Aorta (tissue), 5 donors: ENCODE measurements at regions not wholly inside any gene's neighbourhood (a gene's known extent, or its start where the extent isn't known, plus 50 kb on each side); places are given as distances from the start of the nearest gene placed in this dataset.

Experiments
- ATAC-seq: fragments of 200-7000 bp; cut with Tn5 transposase; one replicate; pipeline ENCODE4 v1.9.1; 2022; ENCODE audit warnings: moderate library complexity; ENCODE audit not compliant: low FRiP score
- DNase-seq, 2 donors: peaks; one replicate each; pipeline ENCODE4 v3.0.0-alpha.2; 2020
- H3K27ac ChIP-seq, 2 donors: one replicate each; pipeline ENCODE4 v1.5.1; 2013; ENCODE audit warnings: low read length in 2 of 2, mild to moderate bottlenecking in 2 of 2, moderate library complexity in 2 of 2, control low read depth in 1 of 2, inconsistent platforms in 1 of 2, low read depth in 1 of 2
- H3K27me3 ChIP-seq, 2 donors: one replicate each; pipeline ENCODE4 v1.6.1; 2013; ENCODE audit warnings: control low read depth in 1 of 2, low read length in 1 of 2, mild to moderate bottlenecking in 1 of 2, moderate library complexity in 1 of 2; ENCODE audit not compliant: insufficient read depth in 2 of 2, control insufficient read depth in 1 of 2
- H3K36me3 ChIP-seq, 2 donors: one replicate each; pipeline ENCODE4 v1.6.1; 2013; ENCODE audit warnings: control low read depth in 1 of 2, low read length in 1 of 2, mild to moderate bottlenecking in 1 of 2; ENCODE audit not compliant: insufficient read depth in 2 of 2, control insufficient read depth in 1 of 2
- H3K4me1 ChIP-seq, 2 donors: one replicate each; pipeline ENCODE4 v1.6.1; 2013; ENCODE audit warnings: low read length in 2 of 2, control low read depth in 1 of 2, mild to moderate bottlenecking in 1 of 2, moderate library complexity in 1 of 2; ENCODE audit not compliant: insufficient read depth in 2 of 2, control insufficient read depth in 1 of 2
- H3K4me3 ChIP-seq, 2 donors: one replicate each; pipeline ENCODE4 v1.5.1; 2013; ENCODE audit warnings: low read length in 2 of 2, control low read depth in 1 of 2, mild to moderate bottlenecking in 1 of 2
- H3K9me3 ChIP-seq: one replicate; pipeline ENCODE4 v1.6.1; 2013; ENCODE audit warnings: mild to moderate bottlenecking, low read length; ENCODE audit not compliant: control insufficient read depth
- WGBS, 2 donors: extraction: QIAGEN DNeasy Blood & Tissue Kit; methylation state at CpG; one replicate each; pipeline ENCODE4 v1.1.7; 2013; 5-methylcytosine and 5-hydroxymethylcytosine counted together
- intact Hi-C, 2 donors: fragments of 100-400 bp; cut with DNase I; formaldehyde crosslinking; loops; one replicate each; pipeline versions ENCODE4 v1.14.2 to v1.15.0; 2022
- donor health status: healthy with polysubstance abuse.
- donor health status: Bipolar disorder and iron deficiency.
- donor health status: DM: no; HTN: no; CAD: no.
- donor health status: DM: no; HTN: no; CAD: no.
- donor health status: DM: yes; HTN: yes; CAD: no.

- no peaks in the 10 kb centered on the region for H3K4me1 ChIP-seq
- no peak for DNase-seq
These were observed 474.2 kb upstream of the LRRTM1 start for GRCh38 chr2:80778704-80779103.

GRCh38 chr2:80748592-80748991, 444.0 kb upstream of the LRRTM1 start:
- H3K4me1 ChIP-seq: no peaks in the 10 kb centered on the region
- no peaks in the 10 kb centered on the region for H3K9me3 ChIP-seq
- intact Hi-C loops: no loop called here
- H3K27me3 ChIP-seq: no peaks in the 10 kb centered on the region
- no peaks in the 10 kb centered on the region for H3K36me3 ChIP-seq
- H3K4me3 ChIP-seq: no peak overlapping the region
- H3K27ac ChIP-seq: no peak overlapping the region
- DNase-seq (no peak), ATAC-seq (no peak)

More at GRCh38 chr2:80778704-80779103, 474.2 kb upstream of the LRRTM1 start:
- H3K27me3 ChIP-seq: no peaks in the 10 kb centered on the region
- H3K27ac ChIP-seq: no peak overlapping the region
- H3K36me3 ChIP-seq: no peaks in the 10 kb centered on the region
- no peak overlapping the region for H3K4me3 ChIP-seq
- ATAC-seq: no peak
- H3K9me3 ChIP-seq: peaks cover 3% of the 10 kb centered on the region
- intact Hi-C loops: no loop called here

- no peaks in the 10 kb centered on the region for H3K4me1 ChIP-seq
- ATAC-seq (no peak), DNase-seq (no peak)
- H3K27ac ChIP-seq: no peak overlapping the region
- no peaks in the 10 kb centered on the region for H3K27me3 ChIP-seq
- no peak overlapping the region for H3K4me3 ChIP-seq
- peaks cover 3% of the 10 kb centered on the region for H3K9me3 ChIP-seq
- 80 to 86% methylated on average over 3 of the region's 3 CpGs for WGBS, 2 donors
- no peaks in the 10 kb centered on the region for H3K36me3 ChIP-seq
- intact Hi-C loops: no loop called here
These were observed 432.5 kb upstream of the LRRTM1 start for GRCh38 chr2:80737047-80737446.

GRCh38 chr2:80725001-80725400, 420.4 kb upstream of the LRRTM1 start:
- 42 to 45% methylated on average over 1 of the region's 1 CpG for WGBS, 2 donors

GRCh38 chr2:80722803-80723202, 418.3 kb upstream of the LRRTM1 start:
- ATAC-seq (no peak), DNase-seq (no peak)
- WGBS, 2 donors: 77 to 85% methylated on average over 2 of the region's 2 CpGs
- intact Hi-C loops: no loop called here
- H3K9me3 ChIP-seq: no peaks in the 10 kb centered on the region
- H3K4me1 ChIP-seq: no peaks in the 10 kb centered on the region
- no peak overlapping the region for H3K4me3 ChIP-seq
- H3K27ac ChIP-seq: no peak overlapping the region
- no peaks in the 10 kb centered on the region for H3K36me3 ChIP-seq
- no peaks in the 10 kb centered on the region for H3K27me3 ChIP-seq

More at GRCh38 chr2:80725001-80725400, 420.4 kb upstream of the LRRTM1 start:
- H3K27me3 ChIP-seq: no peaks in the 10 kb centered on the region
- H3K27ac ChIP-seq: no peak overlapping the region
- no peaks in the 10 kb centered on the region for H3K9me3 ChIP-seq
- ATAC-seq (no peak), DNase-seq (no peak)
- H3K36me3 ChIP-seq: no peaks in the 10 kb centered on the region
- intact Hi-C loops: no loop called here
- H3K4me3 ChIP-seq: no peak overlapping the region
- no peaks in the 10 kb centered on the region for H3K4me1 ChIP-seq

- no peak overlapping the region for H3K4me3 ChIP-seq
- H3K9me3 ChIP-seq: no peaks in the 10 kb centered on the region
- H3K27ac ChIP-seq: no peak overlapping the region
- no peaks in the 10 kb centered on the region for H3K36me3 ChIP-seq
- DNase-seq (no peak), ATAC-seq (no peak)
- no peaks in the 10 kb centered on the region for H3K27me3 ChIP-seq
- WGBS, 2 donors: 69 to 77% methylated on average over 3 of the region's 3 CpGs
- no peaks in the 10 kb centered on the region for H3K4me1 ChIP-seq
- intact Hi-C loops: no loop called here
These were observed 415.1 kb upstream of the LRRTM1 start for GRCh38 chr2:80719607-80720006.

- 75 to 80% methylated on average over 1 of the region's 1 CpG for WGBS, 2 donors
- no peaks in the 10 kb centered on the region for H3K4me1 ChIP-seq
- DNase-seq (no peak), ATAC-seq (no peak)
- H3K4me3 ChIP-seq: no peak overlapping the region
- intact Hi-C loops: no loop called here
- no peaks in the 10 kb centered on the region for H3K36me3 ChIP-seq
- H3K9me3 ChIP-seq: no peaks in the 10 kb centered on the region
- no peaks in the 10 kb centered on the region for H3K27me3 ChIP-seq
- no peak overlapping the region for H3K27ac ChIP-seq
These were observed 410.9 kb upstream of the LRRTM1 start for GRCh38 chr2:80715433-80715832.

- DNase-seq (no peak), ATAC-seq (no peak)
- no peak overlapping the region for H3K4me3 ChIP-seq
- H3K36me3 ChIP-seq: no peaks in the 10 kb centered on the region
- intact Hi-C loops: no loop called here
- no peaks in the 10 kb centered on the region for H3K27me3 ChIP-seq
- no peak overlapping the region for H3K27ac ChIP-seq
- H3K9me3 ChIP-seq: no peaks in the 10 kb centered on the region
- no peaks in the 10 kb centered on the region for H3K4me1 ChIP-seq
These were observed 407.4 kb upstream of the LRRTM1 start for GRCh38 chr2:80711915-80712314.

GRCh38 chr2:80706951-80707350, 402.4 kb upstream of the LRRTM1 start:
- no peak overlapping the region for H3K27ac ChIP-seq
- no peak for DNase-seq
- no peaks in the 10 kb centered on the region for H3K27me3 ChIP-seq
- no peaks in the 10 kb centered on the region for H3K9me3 ChIP-seq
- no peaks in the 10 kb centered on the region for H3K36me3 ChIP-seq
- H3K4me3 ChIP-seq: no peak overlapping the region
- no peak for ATAC-seq
- no peaks in the 10 kb centered on the region for H3K4me1 ChIP-seq
- 32 to 50% methylated on average over 2 of the region's 2 CpGs for WGBS, 2 donors
- intact Hi-C loops: no loop called here
